NCI-H1092 treated with DMSO at 0.1 percent for 48 hours (cell line): ENCODE measurements at regions not wholly inside any gene's neighbourhood (a gene's known extent, or its start where the extent isn't known, plus 50 kb on each side); places are given as distances from the start of the nearest gene placed in this dataset.

Experiments
- DNase-seq: peaks from one replicate; lab custom pipeline; 2025; lab: John Stamatoyannopoulos, UW

DNA sequence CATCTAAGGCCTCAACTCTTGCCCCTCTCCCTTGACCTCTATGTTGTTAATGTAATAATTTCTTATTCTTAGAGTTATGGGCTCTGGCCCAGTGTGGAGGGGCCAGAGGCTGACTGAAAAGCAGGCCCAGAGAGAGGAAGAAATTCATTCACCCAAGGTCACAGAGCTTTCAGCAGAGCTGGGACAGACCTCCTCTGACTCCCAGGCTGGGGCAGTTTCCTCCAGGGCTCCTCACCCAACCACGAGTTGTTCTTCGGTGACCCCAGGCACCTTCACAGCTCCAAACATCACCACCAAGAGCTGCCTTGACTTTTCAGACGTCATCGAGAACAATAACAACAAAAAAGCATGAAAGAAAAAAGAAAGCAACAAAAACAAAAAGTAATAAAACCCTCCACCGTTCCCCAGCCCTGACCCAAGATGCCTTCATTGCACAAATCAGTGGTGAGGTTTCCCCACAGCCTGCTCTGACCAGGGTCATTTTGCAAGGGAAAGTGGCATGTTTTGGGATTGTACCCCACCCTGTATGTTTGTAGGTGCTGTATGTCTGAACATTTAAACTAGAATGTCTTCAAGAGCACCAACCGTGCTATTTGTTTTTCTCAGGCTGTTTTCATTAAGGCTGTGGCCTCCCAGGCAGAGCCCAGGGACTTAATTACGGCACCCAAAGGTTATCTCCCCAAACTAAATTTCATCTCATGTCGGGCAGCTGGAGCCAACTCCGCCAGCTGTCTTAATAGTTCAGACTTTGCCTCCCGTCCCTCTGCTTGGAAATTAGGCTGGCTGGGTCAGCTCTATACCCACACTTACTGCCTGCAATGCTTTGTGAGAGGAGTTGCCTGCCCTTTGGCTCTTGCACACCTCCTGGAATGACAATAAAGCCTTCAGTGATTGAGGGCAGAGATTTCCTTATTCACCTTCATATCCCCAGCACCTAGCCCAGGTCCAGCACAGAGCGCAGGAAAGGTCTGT lies 173.8 kb downstream of the RPLP1 start:
- DNase-seq: no peak

DNA sequence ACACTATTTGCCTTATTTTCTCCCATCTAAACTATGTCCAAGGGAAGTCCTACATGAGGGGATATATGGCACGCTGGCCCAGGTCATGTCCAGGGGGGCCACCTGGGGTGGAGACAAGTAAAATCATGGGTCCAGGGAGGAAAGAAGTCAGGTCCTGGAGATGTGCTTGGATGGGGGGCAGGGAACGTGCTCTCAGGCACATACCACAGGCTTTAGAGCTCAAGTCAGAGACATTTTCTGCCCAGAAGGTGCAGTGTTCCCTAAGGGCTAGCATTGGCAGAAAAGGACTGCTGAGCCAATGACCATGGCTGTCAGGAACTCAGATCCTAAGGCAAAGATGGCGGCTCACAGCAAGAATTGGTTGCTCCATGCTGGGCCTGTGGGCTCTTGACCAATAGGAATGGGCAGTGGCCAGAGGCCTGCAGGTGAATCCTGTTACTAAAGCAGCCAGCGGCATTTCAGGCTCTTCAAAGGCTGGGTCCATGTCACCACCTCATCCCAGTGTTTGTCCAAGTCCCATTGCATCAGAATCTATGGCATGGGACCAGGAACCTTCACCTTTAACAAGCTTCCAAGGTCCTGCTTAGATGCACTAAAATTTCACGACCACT lies 175.0 kb downstream of the RPLP1 start:
- DNase-seq: no peak

DNA sequence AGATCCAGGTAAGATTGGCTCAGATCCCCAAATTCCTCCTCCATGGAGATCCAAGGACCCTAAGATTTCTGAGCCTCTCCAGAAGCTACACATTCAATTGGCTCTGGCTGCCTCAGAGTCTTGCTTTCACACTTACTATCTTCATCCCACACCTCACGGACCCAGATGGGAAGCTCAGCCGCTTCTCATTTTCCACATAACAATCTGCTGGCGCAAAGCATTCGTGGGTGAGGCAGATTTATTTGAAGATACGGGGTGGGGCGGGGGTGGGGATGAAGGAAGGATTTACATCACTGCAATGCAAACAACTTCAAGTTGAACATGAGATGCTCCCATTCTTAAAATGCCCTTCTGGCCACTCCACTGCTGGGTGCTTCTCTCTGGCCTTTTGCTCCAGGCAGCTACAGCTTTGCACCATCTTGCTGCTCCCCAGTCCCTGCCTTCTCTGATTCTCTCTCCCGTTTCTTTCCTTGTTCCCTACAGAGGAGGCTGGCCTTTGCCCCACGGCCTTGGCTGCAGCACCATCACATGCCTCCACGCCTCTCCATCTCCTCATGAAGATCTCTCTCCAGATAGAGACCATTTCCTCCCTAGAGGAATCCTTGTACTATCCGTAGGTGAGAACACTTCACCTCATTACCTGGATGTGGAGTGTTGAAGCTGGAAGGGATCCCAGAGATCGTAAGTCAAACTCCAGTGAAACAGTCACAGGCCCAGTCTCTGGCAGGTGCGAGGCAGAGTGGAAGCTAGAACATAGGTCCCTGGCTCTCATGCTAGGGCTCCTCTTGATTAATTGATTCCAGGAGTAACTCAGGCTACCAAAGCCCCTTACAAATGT lies 175.9 kb downstream of the RPLP1 start:
- DNase-seq: no peak

- DNase-seq: no peak
These were observed 177.1 kb downstream of the RPLP1 start for GRCh38 chr15:69629631-69630161.

DNA sequence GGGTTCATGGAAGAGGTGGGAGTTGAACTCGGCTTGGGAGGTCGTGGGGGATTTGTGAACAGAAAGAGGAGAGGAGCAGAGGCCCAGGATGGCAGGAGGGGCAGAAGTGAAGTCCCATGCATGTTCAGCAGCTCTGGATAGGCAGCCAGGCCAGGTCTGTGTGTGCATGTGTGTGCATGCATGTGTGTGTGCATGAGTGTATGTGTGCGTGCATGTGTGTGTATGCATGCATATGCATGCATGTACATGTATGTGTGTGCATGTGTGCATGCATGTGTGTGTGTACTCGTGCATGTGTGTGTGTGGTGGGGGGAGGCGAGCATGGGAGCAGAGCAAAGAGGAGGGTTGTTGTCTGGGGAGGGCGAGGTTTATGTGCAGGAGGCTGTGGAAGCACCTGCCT lies 178.4 kb downstream of the RPLP1 start:
- DNase-seq: no peak

DNA sequence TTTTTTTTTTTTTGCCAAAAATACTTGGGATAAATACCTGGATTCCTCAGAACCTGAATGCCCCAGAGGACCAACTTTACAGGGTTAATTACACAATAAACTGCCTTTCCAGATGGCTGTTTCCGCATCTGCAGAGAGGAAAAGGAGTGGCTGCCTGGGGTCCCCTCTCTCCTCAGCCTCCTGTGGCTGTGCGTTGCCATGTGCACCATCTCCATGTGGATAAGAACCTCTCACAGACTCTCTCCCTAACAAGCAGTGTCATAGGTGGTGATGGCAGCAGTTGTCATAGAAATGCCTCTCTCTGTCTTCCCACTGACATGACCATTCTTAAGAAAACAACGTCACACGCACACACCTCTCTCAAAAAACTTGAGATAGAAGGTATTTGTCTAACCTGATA lies 179.4 kb downstream of the RPLP1 start:
- no peak for DNase-seq

GRCh38 chr15:69634860-69635259 lies 182.2 kb downstream of the RPLP1 start:
- DNase-seq: no peak

GRCh38 chr15:69636169-69636915 lies 183.7 kb downstream of the RPLP1 start:
- no peak for DNase-seq

DNA sequence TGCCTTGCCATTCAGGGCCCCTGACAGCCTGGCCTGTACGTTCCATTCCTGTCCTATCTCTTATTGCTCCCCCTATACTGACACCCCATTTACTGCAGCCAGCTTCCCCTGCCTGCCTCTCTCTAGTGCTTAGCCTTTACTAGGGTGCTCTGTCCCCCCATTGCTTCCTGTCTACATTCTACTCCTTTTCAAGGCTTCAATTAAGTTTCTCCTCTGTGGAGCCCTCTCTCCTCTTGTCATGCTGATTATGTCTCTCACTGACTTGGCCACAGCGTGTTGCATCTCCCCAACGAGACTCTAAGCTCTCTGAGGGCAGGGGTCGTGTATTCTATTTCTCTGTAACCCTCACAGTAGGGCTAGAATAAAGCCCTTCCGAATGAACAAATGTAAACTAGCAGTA lies 185.2 kb downstream of the RPLP1 start:
- no peak for DNase-seq

GRCh38 chr15:69643476-69643875 lies 190.9 kb downstream of the RPLP1 start:
- no peak for DNase-seq

GRCh38 chr15:69643971-69644370 lies 191.4 kb downstream of the RPLP1 start:
- DNase-seq: no peak

DNA sequence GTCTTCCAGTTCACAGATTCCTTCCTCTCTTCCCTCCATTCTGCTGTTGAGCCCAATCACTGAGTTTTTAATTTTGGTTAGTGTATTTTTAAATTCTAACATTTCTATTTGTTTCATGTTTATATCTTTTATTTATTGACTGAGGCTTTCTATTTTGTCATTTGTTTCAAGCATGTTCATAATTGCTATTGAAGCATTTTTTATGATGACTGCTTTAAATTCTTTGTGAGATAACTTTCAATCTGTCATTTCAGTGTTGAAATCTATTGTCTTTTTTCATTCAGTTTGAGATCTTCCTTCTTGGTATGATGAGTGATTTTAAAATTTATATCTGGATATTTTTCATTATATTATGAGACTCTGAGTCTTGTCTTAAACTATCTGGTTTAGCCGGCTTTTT lies 192.3 kb downstream of the RPLP1 start:
- DNase-seq: no peak

GRCh38 chr15:69647142-69647513 lies 194.5 kb downstream of the RPLP1 start:
- DNase-seq: no peak

GRCh38 chr15:69648212-69648611 lies 195.6 kb downstream of the RPLP1 start:
- DNase-seq: peak; percentile 65

- no peak for DNase-seq
These were observed 196.4 kb downstream of the RPLP1 start for GRCh38 chr15:69648775-69649735.

DNA sequence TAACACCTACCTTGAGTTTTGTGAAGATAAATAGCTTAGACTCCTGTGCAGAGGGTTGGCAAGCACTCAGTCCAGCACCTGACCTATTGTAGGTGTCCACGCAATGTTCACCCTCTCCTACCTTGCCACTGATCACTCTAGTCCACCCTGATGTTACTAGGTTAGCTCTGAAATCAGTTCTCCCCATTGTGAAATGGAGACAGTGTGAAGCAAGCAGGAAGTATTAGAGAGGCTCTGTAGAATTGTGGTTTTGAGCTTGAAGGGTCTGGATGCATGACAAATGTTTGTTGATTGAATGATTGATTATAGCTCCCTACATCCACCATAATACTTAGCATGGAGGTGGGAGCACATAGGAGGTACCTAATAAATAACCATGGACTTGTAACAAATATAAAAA lies 199.7 kb downstream of the RPLP1 start:
- DNase-seq: no peak

- DNase-seq: no peak
These were observed 200.2 kb downstream of the RPLP1 start for GRCh38 chr15:69652751-69653305.

- no peak for DNase-seq
These were observed 200.7 kb downstream of the RPLP1 start for GRCh38 chr15:69653306-69653705.

DNA sequence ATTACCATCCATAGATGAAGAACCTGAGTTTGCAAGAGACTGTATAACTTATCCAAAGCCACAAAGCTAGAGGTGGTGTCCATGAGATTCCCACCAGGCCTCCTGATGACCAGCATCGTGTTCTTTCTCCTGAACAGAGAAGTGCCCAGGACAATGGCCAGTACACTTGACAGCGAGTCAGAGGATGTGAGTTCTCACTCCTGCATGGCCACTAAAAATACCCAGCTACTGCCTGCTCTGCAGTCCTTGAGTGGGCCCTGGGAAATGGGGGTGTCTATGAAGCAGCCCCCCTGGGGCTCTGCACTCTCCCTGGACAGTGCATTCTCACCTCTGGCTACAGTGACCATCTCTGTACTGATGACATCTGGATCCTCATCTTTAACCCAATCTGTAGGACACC lies 201.2 kb downstream of the RPLP1 start:
- DNase-seq: no peak
